H7 (cell line): ENCODE measurements at regions not wholly inside any gene's neighbourhood (a gene's known extent, or its start where the extent isn't known, plus 50 kb on each side); places are given as distances from the start of the nearest gene placed in this dataset.

ENCODE experiments used
- DNase-seq: peaks from one replicate; pipeline ENCODE4 v3.0.0; 2012
- H3K27me3 ChIP-seq: 2 replicates; pipeline ENCODE4 v1.6.0; 2011; ENCODE audit warnings: mild to moderate bottlenecking, low read length; ENCODE audit not compliant: control insufficient read depth, insufficient read depth
- H3K36me3 ChIP-seq: replicated peaks from 2 replicates; pipeline ENCODE4 v1.5.1; 2011; ENCODE audit warnings: low read length; ENCODE audit not compliant: control insufficient read depth, insufficient read depth
- H3K4me3 ChIP-seq: 2 replicates; pipeline ENCODE4 v1.5.1; 2011; ENCODE audit warnings: low read depth, mild to moderate bottlenecking, control low read depth, low read length, moderate library complexity; ENCODE audit not compliant: insufficient read depth

DNA sequence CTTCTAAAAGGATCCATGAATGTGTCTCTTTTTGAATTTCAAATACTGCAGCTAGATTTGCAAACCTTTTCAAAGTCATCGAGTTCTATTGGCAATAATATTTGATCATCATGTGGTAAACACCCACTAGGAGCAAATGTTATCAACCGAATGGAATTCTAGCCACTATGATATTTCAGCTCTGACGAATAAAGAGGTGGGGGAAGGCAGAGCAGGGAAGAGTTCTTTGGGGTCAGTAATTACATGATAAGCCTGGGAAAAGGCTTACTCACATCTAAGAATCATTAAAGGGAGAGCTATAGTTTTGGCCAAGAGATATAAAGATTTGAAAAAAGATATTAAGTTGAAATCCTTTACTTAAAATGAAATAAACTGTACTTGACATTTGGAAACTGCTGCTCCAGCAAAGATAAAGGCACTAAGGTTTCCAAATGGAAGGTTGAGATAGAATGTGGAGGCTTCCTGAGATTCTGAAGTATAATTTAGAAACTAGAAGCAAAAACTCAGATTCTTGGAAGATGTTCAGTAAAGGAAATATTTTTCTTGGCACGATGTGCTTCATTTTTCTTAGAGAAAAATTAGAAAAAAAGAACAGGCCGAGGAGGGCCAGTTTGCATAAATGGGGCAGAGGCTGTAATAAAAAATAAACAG, 104.7 kb upstream of the ARHGAP28 start:
- Histone ChIP-seq H3K27me3 (no peaks in the 10 kb centered on the region), H3K36me3 (no peaks in the 10 kb centered on the region)
- no peak for DNase-seq

DNA sequence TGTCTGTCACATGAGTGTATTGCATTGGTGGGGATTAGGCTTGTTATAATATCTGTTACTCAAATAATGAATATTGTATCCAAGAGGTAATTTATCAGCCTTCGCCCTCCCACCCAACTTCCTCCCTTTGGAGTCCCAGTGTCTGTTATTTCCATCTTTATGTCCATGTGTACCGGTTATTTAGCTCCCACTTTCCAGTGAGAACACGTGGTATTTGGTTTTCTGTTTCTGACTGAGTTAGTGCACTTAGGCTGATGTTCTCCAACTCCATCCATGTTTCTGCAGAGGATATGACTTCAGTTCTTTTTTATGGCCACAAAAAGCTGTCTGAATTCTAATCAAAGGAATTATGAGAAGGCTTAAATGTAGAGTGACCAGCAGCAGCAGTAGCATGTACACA, 104.0 kb upstream of the ARHGAP28 start:
- DNase-seq: no peak
- Histone ChIP-seq H3K27me3 (no peaks in the 10 kb centered on the region), H3K36me3 (no peaks in the 10 kb centered on the region)

More for the DNA sequence above, 104.7 kb upstream of the ARHGAP28 start:
- no peak overlapping the region for H3K4me3 ChIP-seq

DNA sequence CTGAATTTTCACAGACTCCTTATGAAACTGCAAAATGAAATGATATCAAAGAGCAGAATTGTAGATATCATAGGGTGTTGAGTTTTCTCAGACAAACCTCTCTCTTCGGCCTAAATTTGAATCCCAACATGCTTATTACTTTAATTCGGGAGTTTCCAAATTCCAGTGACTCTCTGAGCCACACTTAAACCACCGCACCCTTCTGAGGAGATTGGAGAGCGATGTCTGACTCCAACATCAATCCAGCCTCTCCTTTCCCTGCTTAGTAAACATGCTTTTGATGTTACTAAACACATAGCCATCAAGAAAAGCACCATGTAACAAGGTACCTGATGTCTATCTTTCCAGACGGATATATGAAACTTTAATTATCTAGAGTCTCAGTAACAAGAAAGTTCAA, 103.1 kb upstream of the ARHGAP28 start:
- DNase-seq: no peak
- Histone ChIP-seq H3K4me3 (no peak overlapping the region), H3K36me3 (no peaks in the 10 kb centered on the region), H3K27me3 (no peaks in the 10 kb centered on the region)

More for the DNA sequence above, 104.0 kb upstream of the ARHGAP28 start:
- H3K4me3 ChIP-seq: no peak overlapping the region

DNA sequence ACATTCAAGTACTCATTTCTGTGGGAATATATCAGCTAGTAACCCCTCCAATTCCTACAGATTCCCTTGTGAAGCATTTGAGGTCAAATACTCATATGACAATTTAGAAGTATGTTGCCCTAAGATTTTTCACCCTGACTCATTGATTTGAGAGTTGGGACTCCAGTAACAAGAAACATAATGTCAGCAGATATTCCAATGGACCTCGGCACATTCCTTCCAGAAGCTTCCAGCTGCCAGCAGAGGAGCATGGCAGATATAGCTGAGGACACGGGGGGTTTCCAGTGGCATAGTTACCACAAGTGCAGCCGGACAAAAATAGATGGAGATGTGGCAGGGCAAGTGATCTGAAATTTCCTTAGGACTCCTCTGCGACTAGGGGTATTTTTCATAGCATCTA, 101.9 kb upstream of the ARHGAP28 start:
- Histone ChIP-seq H3K27me3 (no peaks in the 10 kb centered on the region), H3K4me3 (no peak overlapping the region), H3K36me3 (no peaks in the 10 kb centered on the region)
- DNase-seq: no peak

DNA sequence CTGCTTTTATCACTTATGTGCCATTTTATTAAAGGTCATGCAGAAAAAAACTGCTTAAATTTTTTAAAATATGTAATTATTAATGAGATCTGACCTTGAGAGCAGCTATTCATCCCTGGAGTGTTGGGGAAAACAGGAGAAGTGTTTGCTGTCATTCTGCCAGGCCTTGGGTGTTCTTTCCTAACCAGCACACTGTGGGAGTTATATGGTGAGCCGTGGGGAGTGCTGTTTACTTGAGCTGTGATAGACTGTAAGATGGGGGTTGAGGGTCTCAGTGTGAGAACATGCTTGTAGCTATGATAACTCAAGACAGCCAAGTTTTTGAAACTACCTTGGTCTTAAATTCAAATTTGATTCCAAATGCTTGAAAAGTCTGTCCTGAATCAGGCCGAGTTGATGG, 101.3 kb upstream of the ARHGAP28 start:
- no peak for DNase-seq

DNA sequence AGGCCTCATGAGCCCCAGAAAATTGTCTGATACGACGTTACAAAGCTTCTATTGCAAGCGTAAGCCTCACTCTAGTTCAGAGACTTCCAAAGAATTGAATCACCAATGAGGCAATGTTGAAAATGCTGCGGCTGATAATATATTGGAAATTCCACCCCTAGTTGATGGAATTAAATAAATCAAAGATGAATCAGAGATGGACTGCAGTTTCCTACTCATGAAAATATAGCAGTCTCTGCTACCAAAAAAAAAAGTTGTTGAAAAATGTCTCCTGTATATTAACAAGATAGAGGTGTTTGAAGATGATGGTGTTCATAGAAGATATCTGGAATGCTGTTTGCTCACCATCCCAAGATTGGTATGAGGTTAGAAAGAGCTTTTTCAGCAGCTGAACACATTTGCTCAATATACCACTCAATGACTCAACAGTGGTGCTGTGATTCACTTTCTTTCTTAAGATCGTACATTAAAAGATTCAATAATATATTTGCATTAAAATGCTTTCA, 99.8 kb upstream of the ARHGAP28 start:
- Histone ChIP-seq H3K27me3 (no peaks in the 10 kb centered on the region), H3K36me3 (no peaks in the 10 kb centered on the region), H3K4me3 (no peak overlapping the region)
- no peak for DNase-seq

More for the DNA sequence above, 101.3 kb upstream of the ARHGAP28 start:
- Histone ChIP-seq H3K36me3 (no peaks in the 10 kb centered on the region), H3K4me3 (no peak overlapping the region), H3K27me3 (no peaks in the 10 kb centered on the region)

DNA sequence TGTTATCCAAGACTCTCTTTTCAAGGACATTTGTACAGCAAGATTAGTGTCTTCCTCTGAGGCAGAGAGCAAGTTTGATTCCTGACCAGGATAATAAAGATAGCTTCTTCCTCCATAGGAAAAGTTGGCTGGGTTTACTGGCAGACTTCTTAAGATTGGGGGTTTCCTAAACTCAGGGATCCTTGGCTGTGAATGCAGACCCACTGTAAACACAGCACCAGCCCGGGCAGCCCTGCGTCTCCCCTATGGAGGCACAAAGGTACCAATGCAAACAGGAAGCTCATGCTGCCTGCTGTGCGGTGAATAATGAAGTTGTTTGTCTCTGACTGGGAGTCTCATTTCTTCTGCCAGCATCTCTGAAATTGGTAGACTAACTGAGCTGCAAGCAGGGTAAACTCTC, 96.2 kb upstream of the ARHGAP28 start:
- H3K4me3 ChIP-seq: no peak overlapping the region
- no peaks in the 10 kb centered on the region for H3K36me3 ChIP-seq
- DNase-seq: peak; percentile 36
- no peaks in the 10 kb centered on the region for H3K27me3 ChIP-seq

DNA sequence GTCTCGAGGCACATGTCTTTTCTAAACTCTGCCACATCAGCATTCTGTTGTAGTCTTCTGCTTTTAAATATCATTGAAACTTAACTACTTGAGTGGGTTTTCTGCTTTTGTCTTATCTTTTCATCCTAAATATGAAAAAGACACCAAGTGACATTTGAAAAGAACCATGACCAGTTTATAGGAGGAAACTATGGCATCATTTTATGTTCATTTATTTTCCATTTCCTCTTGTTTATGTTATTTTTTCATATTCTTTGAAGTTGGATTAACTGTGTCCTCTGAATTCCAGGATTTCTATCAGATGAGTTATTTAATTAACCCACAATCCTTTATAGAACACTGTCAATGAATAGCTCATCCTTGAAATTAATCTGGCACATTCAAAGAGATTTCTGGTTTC, 93.4 kb upstream of the ARHGAP28 start:
- H3K36me3 ChIP-seq: no peaks in the 10 kb centered on the region
- H3K27me3 ChIP-seq: no peaks in the 10 kb centered on the region
- no peak overlapping the region for H3K4me3 ChIP-seq
- no peak for DNase-seq

DNA sequence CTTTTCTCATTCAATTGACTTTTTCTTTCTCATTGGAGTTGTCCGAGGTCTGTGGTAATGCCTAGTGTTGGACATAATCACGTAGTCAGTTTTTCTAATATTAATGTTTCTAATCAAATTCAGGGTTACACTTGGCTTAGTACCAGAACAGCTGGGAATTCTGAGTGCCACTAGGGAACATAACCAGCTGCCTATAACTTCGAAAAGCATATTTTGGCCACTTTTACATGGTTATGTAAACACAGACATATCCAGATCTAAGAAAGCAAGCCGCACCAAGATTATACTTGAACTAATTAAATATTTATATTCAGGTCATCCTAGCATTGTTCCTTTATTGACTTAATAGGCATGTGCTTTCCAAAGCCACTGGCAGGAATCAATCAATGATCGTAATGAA, 91.1 kb upstream of the ARHGAP28 start:
- no peaks in the 10 kb centered on the region for H3K27me3 ChIP-seq
- H3K4me3 ChIP-seq: no peak overlapping the region
- no peak for DNase-seq
- H3K36me3 ChIP-seq: no peaks in the 10 kb centered on the region

DNA sequence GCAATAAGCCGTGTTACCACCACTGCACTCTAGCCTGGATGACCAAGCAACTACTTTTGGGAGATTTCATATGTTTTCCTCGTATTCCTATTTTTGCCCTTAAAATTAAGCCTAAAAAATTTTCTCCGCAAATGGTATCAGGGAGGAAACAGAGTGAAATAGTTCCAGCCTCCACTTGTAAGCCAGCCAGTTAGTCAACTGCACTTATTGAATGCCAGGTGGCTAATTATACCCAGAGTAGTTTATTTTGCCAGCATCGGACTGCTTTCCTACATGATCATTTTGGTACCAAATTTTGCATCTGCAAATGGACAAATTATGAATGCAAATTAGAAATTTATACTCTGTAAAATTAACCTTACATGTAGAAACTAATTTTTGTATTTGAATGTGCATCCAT, 90.2 kb upstream of the ARHGAP28 start:
- H3K4me3 ChIP-seq: no peak overlapping the region
- no peak for DNase-seq
- H3K36me3 ChIP-seq: no peaks in the 10 kb centered on the region
- no peaks in the 10 kb centered on the region for H3K27me3 ChIP-seq

DNA sequence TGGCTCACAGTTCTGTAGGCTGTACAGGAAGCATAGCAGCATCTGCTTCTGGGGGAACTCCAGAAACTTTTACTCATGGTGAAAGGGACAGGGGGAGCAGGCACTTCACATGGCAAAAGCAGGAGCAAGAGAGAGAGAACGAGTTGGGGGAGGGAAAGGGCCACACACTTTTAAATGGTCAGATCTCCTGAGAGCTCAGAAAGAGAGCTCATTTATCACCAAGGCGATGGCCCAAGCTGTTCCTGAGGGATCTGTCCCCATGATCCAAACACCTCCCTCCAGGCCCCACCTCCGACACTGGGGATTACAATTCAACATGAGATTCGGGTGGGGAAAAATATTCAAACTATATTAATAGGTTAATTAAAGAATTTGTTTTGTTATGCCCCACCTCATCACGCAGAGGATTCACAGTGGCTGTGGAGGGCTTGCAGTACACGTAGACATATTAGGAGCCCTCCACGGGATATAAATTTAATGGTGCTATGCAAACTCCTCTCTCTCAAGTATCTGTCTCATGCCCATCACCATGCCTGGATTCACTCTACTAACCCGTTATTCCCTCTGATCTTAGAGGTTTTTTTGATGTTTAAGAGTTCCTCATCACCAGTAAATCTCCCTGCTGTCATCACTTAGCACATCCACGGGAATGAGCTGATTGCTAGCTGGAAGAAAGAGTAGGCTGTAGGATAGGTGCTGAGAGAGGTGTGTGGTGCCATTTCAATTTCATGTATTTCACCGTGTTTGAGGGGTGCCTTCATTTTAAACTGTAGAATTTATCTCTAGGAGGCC, 84.5 kb upstream of the ARHGAP28 start:
- Histone ChIP-seq H3K4me3 (no peak overlapping the region), H3K36me3 (no peaks in the 10 kb centered on the region), H3K27me3 (no peaks in the 10 kb centered on the region)
- DNase-seq: no peak

DNA sequence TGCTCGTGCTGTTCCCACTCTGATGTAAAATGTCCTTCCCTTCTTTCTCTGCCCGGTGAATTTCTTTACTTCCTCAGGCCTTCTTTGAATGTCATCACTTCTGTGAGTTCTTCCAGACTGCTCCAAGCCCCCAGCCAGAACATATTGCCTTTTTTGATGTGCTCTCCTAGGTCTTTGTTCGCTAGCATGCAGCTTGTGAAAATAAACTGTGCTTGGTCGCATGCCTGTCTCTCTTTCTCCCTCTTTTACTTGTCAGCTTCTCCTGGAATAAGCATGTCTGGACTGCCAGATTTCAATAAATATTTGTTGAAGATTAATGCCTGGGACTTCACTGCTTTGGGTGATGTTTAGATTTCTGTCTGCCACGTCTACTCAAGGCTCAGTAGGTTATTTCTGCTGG, 82.7 kb upstream of the ARHGAP28 start:
- Histone ChIP-seq H3K4me3 (no peak overlapping the region), H3K27me3 (no peaks in the 10 kb centered on the region), H3K36me3 (no peaks in the 10 kb centered on the region)
- no peak for DNase-seq

DNA sequence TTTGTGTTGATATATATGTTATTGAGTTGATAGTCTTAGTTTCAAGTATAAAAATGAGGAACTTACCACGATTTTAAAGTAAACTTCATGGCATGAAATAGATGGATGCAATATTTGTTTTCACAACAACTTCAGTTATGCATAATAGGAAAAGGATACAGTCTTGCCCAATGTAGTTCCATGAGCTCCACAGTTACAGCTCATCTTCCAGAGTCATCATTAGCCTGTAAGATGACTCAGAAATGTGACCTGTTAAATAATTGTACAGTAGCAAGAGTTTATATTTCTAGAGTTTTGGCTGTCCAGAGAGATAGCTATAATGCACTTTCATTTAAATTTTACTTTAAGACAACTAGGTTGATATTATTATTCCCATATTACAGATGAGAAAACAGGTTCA, 80.9 kb upstream of the ARHGAP28 start:
- Histone ChIP-seq H3K36me3 (no peaks in the 10 kb centered on the region), H3K27me3 (no peaks in the 10 kb centered on the region), H3K4me3 (no peak overlapping the region)
- no peak for DNase-seq

DNA sequence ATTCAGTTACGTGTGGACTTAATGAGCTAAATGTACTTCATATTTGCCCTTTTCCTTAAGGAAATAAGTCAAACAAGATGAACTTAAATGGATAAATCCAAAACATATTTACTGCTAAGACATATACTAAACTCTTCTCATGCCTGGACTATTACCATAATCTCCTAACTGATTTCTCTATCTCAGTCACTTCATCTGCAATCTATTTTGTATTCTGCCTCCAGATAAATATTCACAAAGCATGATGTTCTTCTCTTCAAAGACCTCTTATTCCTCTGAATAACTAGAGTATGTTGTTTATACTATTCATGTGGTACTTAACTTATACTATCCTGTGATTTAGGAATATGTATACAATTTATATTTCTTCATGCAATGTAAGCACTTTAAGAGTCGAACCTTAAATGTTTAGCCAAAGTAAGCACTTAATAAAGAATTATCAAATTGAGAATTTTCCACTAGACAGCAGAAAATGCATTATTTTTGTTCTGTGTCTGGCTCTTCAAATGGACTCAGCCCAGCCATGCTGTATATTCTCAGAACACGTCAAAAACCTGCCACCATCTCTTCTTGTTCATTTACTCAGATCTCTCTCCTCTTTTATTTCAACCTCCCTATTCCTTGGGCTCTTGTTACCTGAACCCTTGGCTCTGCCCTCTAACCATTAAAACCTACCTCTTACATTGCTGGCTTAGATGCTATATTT, 79.9 kb upstream of the ARHGAP28 start:
- no peak for DNase-seq
- H3K36me3 ChIP-seq: no peaks in the 10 kb centered on the region

DNA sequence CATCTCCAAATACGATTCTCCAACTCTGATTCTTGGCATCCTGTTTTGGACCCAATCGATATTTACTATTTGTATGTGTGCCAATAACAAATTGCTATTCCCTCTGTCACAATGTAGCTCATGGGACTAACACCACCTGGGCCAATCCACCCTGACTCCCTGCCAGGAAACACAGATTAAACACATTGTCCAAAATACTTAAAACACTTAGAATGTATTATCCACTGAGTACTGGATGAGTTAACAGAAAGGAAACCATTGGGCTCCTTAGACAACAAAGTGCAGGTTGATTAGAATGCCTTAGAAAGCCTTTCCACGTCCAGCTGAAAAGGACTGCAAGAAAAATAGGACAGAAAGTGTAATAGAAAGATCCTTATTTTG, 79.4 kb upstream of the ARHGAP28 start:
- DNase-seq: no peak
- Histone ChIP-seq H3K36me3 (no peaks in the 10 kb centered on the region), H3K4me3 (no peak overlapping the region), H3K27me3 (no peaks in the 10 kb centered on the region)

More for the DNA sequence above, 79.9 kb upstream of the ARHGAP28 start:
- no peak overlapping the region for H3K4me3 ChIP-seq
- no peaks in the 10 kb centered on the region for H3K27me3 ChIP-seq
